SK-N-SH (cell line): ENCODE measurements at regions not wholly inside any gene's neighbourhood (a gene's known extent, or its start where the extent isn't known, plus 50 kb on each side); places are given as distances from the start of the nearest gene placed in this dataset.

ENCODE experiments used
- CTCF ChIA-PET: fragments of 300-600, 350-600 bp; formaldehyde crosslinking; extraction: SDS; loops from one replicate; lab custom pipeline; 2021; lab: Yijun Ruan, JAX
- POLR2A ChIA-PET: fragments of 350-600 bp; sonication (Branson Sonifier 250); formaldehyde crosslinking; extraction: SDS; loops from one replicate; lab custom pipeline; 2020; ENCODE audit warnings: antibody characterized with exemption, inconsistent platforms; lab: Yijun Ruan, JAX
- DNase-seq: peaks from one replicate; pipeline ENCODE4 v3.0.0; 2012
- H2AFZ ChIP-seq: fragments of 200-600 bp; sonication (generic); 2 replicates; pipeline ENCODE4 v1.8.1; 2016; ENCODE audit warnings: antibody characterized with exemption, mild to moderate bottlenecking, low read depth
- H3F3A ChIP-seq: fragments of 200-600 bp; sonication (generic); replicated peaks from 2 replicates; pipeline ENCODE3; 2016; ENCODE audit warnings: antibody characterized with exemption, mild to moderate bottlenecking; ENCODE audit not compliant: insufficient read depth
- H3K27ac ChIP-seq, 2 experiments: fragments of 200-500 bp in 1 of 2; fragments of 200-600 bp in 1 of 2; sonication (Bioruptor generic) in 1 of 2; sonication (generic), shearing (Covaris generic) in 1 of 2; 2 replicates each; pipeline versions ENCODE4 v1.5.1 to v1.6.1; 2014 to 2016; ENCODE audit warnings: low read depth in 2 of 2, inconsistent platforms in 1 of 2, low read length in 1 of 2, mild to moderate bottlenecking in 1 of 2, mixed read lengths in 1 of 2
- H3K27me3 ChIP-seq: fragments of 200-600 bp; sonication (generic), shearing (Covaris generic); 2 replicates; pipeline ENCODE4 v1.6.1; 2016; ENCODE audit warnings: mixed run types; ENCODE audit not compliant: insufficient read depth
- H3K36me3 ChIP-seq, 2 experiments: fragments of 200-500 bp in 1 of 2; fragments of 200-600 bp in 1 of 2; sonication (Bioruptor generic) in 1 of 2; sonication (generic) in 1 of 2; replicated peaks in 1 of 2; 2 replicates each; pipeline versions ENCODE3 to v1.5.1; 2014 to 2016; ENCODE audit warnings: low read length in 1 of 2, mild to moderate bottlenecking in 1 of 2; ENCODE audit not compliant: insufficient read depth in 2 of 2, control insufficient read depth in 1 of 2
- H3K4me1 ChIP-seq, 2 experiments: fragments of 200-500 bp in 1 of 2; fragments of 200-600 bp in 1 of 2; sonication (Bioruptor generic) in 1 of 2; sonication (generic), shearing (Covaris generic) in 1 of 2; 2 replicates each; pipeline versions ENCODE4 v1.5.1 to v1.6.1; 2014 to 2016; ENCODE audit warnings: low read depth in 1 of 2, low read length in 1 of 2, mixed run types in 1 of 2; ENCODE audit not compliant: insufficient read depth in 2 of 2, control insufficient read depth in 1 of 2
- H3K4me2 ChIP-seq: fragments of 200-600 bp; sonication (generic), shearing (Covaris generic); 2 replicates; pipeline ENCODE4 v1.6.1; 2017; ENCODE audit warnings: mixed run types
- H3K4me3 ChIP-seq, 2 experiments: fragments of 200-500 bp in 1 of 2; fragments of 200-600 bp in 1 of 2; sonication (Bioruptor generic) in 1 of 2; sonication (generic), shearing (Covaris generic) in 1 of 2; 2 replicates each; pipeline versions ENCODE4 v1.5.1 to v1.8.1; 2014 to 2016; ENCODE audit warnings: low read depth in 2 of 2, inconsistent platforms in 1 of 2, low read length in 1 of 2, mild to moderate bottlenecking in 1 of 2, mixed read lengths in 1 of 2, moderate library complexity in 1 of 2
- H3K79me2 ChIP-seq: fragments of 200-600 bp; sonication (generic); 2 replicates; pipeline ENCODE4 v1.8.1; 2017; ENCODE audit warnings: mild to moderate bottlenecking; ENCODE audit not compliant: insufficient read depth
- H3K9ac ChIP-seq: fragments of 200-600 bp; sonication (generic); 2 replicates; pipeline ENCODE4 v1.6.1; 2017; ENCODE audit warnings: mixed run types
- H3K9me2 ChIP-seq: fragments of 200-600 bp; sonication (generic); 2 replicates; pipeline ENCODE4 v1.6.1; 2017; ENCODE audit warnings: mixed run types
- H3K9me3 ChIP-seq: fragments of 200-600 bp; sonication (generic); 2 replicates; pipeline ENCODE4 v1.6.1; 2017; ENCODE audit warnings: mixed run types, mild to moderate bottlenecking, moderate library complexity
- H4K20me1 ChIP-seq: fragments of 200-600 bp; sonication (generic); 2 replicates; pipeline ENCODE4 v1.6.1; 2017; ENCODE audit warnings: mild to moderate bottlenecking, mixed run types; ENCODE audit not compliant: insufficient read depth
- CHD2 ChIP-seq: fragments of 150-350 bp; IDR thresholded peaks from 2 replicates; pipeline ENCODE4 v1.6.1; 2018; ENCODE audit warnings: low read length; ENCODE audit not compliant: partially characterized antibody
- FOSL2 ChIP-seq: IDR thresholded peaks from 2 replicates; pipeline ENCODE4 v1.4.0; 2012; ENCODE audit warnings: low read depth, mild to moderate bottlenecking, moderate library complexity, borderline replicate concordance
- JUND ChIP-seq: IDR thresholded peaks from 2 replicates; pipeline ENCODE4 v1.4.0; 2012
- PBX3 ChIP-seq: IDR thresholded peaks from 2 replicates; pipeline ENCODE4; 2012
- RAD21 ChIP-seq: IDR thresholded peaks from 2 replicates; pipeline ENCODE4 v1.6.1; 2012; ENCODE audit warnings: mild to moderate bottlenecking, low read length
- REST ChIP-seq: IDR thresholded peaks from 2 replicates; pipeline ENCODE4 v1.6.1; 2012; ENCODE audit warnings: mild to moderate bottlenecking, low read depth, low read length, moderate library complexity
- SIN3A ChIP-seq: IDR thresholded peaks from 2 replicates; pipeline ENCODE4 v1.6.1; 2012; ENCODE audit warnings: low read depth, mild to moderate bottlenecking, low read length, moderate library complexity, borderline replicate concordance
- USF2 ChIP-seq: fragments of 150-350 bp; IDR thresholded peaks from 2 replicates; pipeline ENCODE4 v1.6.1; 2017; ENCODE audit warnings: antibody characterized with exemption, low read length, low read depth, borderline replicate concordance
- WGBS: methylation state at CpG from one replicate; pipeline ENCODE4 v1.1.6; 2017; ENCODE audit warnings: low lambda C conversion rate; 5-methylcytosine and 5-hydroxymethylcytosine counted together

GRCh38 chrX:42839632-42840031 lies 61.7 kb upstream of the PPP1R2C start (continued):
- TF ChIP-seq FOSL2 (no peak), REST (no peak), USF2 (no peak), JUND (no peak)

GRCh38 chrX:42846741-42847140 lies 68.8 kb upstream of the PPP1R2C start:
- WGBS: 0% methylated on average over 1 of the region's 1 CpG
- DNase-seq: no peak
- POLR2A ChIA-PET: no interaction called here

More at GRCh38 chrX:42846741-42847140, 68.8 kb upstream of the PPP1R2C start:
- no peak overlapping the region for H3K4me3 ChIP-seq
- H3K79me2 ChIP-seq: no peaks in the 10 kb centered on the region
- H3K36me3 ChIP-seq: no peaks in the 10 kb centered on the region
- H3F3A ChIP-seq: no peaks in the 10 kb centered on the region
- H3K9me2 ChIP-seq: no peaks in the 10 kb centered on the region
- H2AFZ ChIP-seq: no peak overlapping the region
- H3K4me2 ChIP-seq: no peak overlapping the region
- H3K27me3 ChIP-seq: no peaks in the 10 kb centered on the region
- H4K20me1 ChIP-seq: no peaks in the 10 kb centered on the region
- H3K27ac ChIP-seq: no peak overlapping the region
- no peak overlapping the region for H3K9ac ChIP-seq
- TF ChIP-seq USF2 (no peak), REST (no peak), CHD2 (no peak), RAD21 (no peak), JUND (no peak), PBX3 (no peak), SIN3A (no peak)
- no peaks in the 10 kb centered on the region for H3K4me1 ChIP-seq
- CTCF ChIA-PET: no interaction called here
- H3K9me3 ChIP-seq: no peaks in the 10 kb centered on the region; the same call in 1 of the 2 replicates
